GM19351 (cell line): ENCODE measurements at regions not wholly inside any gene's neighbourhood (a gene's known extent, or its start where the extent isn't known, plus 50 kb on each side); places are given as distances from the start of the nearest gene placed in this dataset.
"Not testable (repeated sequence)": the region's sequence is repeated elsewhere in the genome, so short reads cannot be mapped to it uniquely, and the experiment has no call there.

Experiments used
- ATAC-seq: cut with Tn5 transposase; IDR thresholded peaks from one replicate; pipeline ENCODE4 v1.9.1; 2021; ENCODE audit warnings: mild to moderate bottlenecking, moderate library complexity; ENCODE audit not compliant: unreplicated experiment

GRCh38 chr6:144602523-144603180, 317.5 kb downstream of the UTRN start:
- ATAC-seq: peak; percentile 60

- no peak for ATAC-seq
These were observed 320.9 kb downstream of the UTRN start for GRCh38 chr6:144606083-144606482.

GRCh38 chr6:144607998-144608735, 323.0 kb downstream of the UTRN start:
- no peak for ATAC-seq

GRCh38 chr6:144612811-144613210, 327.7 kb downstream of the UTRN start:
- no peak for ATAC-seq

- ATAC-seq: peak; percentile 79
These were observed 328.7 kb downstream of the UTRN start for GRCh38 chr6:144613859-144614258.

DNA sequence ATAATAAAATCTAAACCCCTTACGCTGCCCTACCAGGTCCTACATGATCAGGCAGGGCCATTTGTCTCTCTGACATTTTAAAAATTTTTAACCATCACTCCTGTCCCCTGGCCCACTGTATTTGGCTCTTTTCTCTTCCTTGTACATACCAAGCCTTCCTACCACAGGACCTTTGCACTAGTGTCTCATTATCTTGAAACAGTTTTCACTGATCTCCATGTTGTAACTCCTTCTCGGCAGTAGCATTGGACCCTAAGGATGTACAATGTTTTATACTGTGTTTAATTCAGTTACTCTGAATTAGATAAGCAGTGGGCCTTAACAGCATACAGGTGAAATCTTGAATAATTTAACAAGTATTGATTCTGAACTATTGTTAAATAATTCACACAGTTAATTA, 330.7 kb downstream of the UTRN start:
- no peak for ATAC-seq

- no peak for ATAC-seq
These were observed 332.1 kb downstream of the UTRN start for GRCh38 chr6:144617191-144617590.

DNA sequence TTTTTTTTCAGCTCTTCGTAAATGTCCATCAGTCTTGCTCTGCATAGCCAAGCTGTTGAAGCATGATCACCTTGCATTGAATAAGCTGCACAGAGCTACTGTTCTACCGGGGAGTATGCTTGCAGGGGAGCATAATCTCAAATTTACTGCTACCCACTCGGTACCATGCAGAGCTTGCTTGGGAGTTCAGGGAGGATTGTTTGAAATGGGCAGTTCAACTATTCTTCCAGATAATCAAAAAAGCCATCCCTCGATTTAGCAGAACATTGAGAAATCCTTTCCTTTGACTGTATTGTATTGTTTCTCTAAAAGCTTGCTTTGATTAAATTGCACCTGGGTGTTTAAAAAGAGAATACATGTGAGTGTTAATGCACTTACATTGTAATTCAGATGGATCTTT, 332.6 kb downstream of the UTRN start:
- ATAC-seq: no peak

- ATAC-seq: no peak
These were observed 334.8 kb downstream of the UTRN start for GRCh38 chr6:144619966-144620365.

DNA sequence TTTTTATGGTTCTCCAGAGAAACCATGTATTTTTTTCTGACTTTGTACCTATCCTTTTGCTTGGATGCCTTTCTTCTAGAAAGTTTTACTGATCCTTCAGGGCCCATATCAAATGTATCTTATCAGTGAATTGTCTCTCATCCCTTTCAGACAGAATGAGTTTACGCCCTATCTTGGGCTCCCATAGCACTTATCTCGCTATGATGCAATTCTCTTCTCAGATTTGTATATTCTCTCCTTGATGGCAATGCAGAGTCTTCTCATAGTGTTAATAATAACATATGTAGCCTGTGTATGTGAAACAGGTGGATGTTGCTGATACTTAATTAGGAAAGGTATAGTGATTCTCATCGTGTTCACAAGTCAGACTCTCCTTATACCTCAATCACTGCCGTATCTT, 336.2 kb downstream of the UTRN start:
- ATAC-seq: no peak

- no peak for ATAC-seq
These were observed 339.1 kb downstream of the UTRN start for GRCh38 chr6:144624246-144624645.

DNA sequence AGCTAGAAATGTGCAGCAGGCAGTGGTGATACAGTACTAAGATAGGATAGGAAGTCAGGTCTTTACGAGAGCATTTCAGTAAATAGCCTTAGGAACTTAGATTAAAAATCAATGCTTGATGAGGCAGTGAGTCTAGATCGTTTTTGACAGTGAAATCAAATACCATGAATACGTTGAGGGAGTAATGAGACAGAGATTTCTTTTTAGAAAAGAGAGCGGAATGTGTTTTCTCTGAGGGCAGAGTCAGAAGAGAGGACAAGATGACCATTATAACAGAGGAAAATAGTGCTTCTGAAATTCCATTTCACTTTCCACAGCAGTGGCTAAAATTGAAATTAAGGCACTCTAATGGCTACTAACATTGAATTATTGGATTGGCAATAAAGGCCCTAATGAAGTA, 339.6 kb downstream of the UTRN start:
- no peak for ATAC-seq

DNA sequence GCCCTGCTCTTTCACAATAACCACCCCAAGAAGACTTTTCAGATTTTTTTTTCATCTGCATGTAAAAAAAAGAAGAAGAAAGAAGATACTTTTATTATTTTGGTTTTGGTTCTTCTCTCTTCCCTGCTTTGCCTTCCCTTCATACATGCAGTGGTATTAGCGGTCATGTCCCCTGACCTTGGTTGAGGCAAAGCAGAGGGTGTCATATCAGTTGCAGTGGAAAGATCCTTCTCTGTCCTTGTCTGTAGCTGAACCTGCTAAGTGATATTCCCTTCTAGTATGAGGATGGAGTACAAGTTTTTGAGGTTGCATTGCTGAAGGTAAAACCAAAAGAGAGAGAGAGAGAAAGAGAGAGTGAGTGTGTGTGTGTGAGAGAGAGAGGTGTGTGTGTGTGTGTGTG, 345.7 kb downstream of the UTRN start:
- ATAC-seq: no peak

DNA sequence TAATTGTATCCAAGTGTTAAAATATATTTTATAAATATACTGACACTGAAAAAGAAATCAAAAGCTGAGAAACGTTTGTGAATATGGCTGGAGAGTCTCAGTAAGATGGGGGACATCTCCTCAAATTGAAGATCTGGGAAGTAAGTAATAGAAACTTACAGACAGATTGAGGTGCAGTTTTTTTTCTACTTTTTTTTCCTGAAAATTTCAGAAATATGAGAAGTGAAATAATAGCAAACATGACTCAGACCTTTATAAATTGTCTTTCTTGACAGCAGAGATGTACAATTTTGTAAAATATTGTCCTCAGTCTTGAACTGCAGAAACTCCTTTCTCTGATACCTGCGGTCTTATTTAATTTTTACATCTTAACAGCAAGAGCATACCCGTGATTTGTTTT, 347.1 kb downstream of the UTRN start:
- no peak for ATAC-seq

GRCh38 chr6:144633886-144634285, 348.8 kb downstream of the UTRN start:
- ATAC-seq: no peak

GRCh38 chr6:144634371-144634770, 349.2 kb downstream of the UTRN start:
- no peak for ATAC-seq

- ATAC-seq: no peak
These were observed 349.9 kb downstream of the UTRN start for GRCh38 chr6:144635051-144635450.

DNA sequence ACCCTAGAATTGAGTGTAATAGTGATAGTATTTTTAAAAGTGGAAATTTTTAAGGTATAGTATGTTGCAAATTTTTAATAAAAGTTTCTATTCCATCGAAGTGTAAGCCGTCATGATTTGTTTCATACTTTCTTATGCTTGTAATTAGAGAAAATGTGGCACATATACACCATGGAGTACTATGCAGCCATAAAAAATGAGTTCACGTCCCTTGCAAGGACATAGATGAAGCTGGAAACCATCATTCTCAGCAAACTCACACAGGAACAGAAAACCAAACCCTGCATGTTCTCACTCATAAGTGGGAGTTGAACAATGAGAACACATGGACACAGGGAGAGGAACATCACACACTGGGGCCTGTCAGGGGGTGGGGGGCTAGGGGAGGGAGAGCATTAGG, 350.9 kb downstream of the UTRN start:
- not testable (repeated sequence) for ATAC-seq

DNA sequence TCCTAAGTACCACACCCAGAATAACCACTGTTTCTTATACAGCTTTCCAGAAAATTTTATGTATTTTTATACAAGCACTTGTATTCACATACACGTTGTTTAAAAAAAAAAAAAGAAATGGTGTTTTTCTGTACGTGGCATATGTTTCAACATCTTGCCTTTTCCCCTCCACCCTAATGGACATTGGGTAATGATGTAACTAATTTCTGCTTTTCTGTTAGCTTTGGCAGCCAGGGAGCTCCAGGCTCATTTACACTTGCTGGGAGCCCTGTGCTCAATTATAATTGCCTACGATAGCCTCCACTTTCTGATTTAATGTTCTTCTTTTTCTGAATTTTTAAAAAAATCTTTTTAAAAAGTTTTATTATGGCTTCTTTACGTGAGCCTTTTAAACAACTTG, 352.4 kb downstream of the UTRN start:
- ATAC-seq: no peak

DNA sequence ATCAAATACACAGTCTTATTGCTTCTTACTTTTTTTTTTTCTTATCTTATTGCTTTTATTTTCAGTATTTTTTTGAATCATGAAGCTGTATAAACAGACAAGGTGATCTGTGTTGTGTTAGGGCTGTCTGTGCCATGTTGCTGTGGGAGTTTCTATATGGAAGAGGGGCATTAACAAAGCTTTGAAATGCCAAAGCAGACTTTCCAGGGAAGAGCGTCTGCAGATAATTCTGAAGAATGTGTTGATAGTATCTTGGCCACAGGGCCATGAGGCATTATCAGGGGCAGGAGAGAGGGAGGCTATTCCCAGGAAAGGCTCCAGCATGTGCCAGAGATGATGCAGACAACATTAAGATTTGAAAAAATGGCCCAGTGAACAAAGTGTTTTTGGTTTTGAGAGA, 354.5 kb downstream of the UTRN start:
- ATAC-seq: no peak

DNA sequence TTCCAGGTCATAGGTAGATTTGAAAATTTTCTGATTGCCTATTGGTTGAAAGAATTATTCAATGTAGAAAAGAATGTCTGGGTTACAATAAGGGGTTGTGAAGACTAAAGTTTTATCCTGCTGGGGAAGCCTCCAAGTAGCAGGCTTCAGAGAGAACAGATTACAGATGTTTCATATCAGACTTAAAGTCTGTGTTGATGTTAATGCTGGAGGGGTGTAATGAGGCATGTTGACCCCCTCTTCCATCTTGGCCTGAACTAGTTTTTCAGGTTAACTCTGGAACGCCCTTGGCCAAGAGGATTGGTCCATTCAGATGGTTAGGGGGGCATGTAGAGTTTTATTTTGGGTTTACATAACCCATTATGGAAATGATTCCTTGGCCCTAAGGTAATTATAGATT, 356.2 kb downstream of the UTRN start:
- ATAC-seq: no peak

DNA sequence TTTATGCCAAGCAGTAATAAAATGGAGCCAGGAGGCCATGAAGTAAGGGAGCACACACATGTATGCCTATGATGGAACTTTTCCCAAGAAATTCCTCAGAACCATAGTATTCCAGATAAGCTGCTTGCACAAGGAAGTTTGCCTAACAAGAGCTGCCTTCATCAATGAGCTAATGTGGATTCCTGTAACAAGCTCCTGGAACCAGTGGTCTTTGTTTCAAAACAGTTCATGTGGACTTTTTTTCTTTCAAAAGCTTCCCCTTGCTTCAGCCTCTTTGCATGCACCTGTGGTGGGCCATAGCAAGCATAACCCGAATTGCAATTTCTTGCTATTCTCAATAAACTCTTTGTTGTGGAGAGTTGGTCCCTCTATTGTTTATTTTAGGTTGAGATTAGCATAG, 359.6 kb downstream of the UTRN start:
- no peak for ATAC-seq
